Small intestine (tissue), 7 donors: ENCODE measurements at regions not wholly inside any gene's neighbourhood (a gene's known extent, or its start where the extent isn't known, plus 50 kb on each side); places are given as distances from the start of the nearest gene placed in this dataset.

Experiments
- DNase-seq, 2 donors: peaks; one replicate each; pipeline versions ENCODE4 v3.0.0 to v3.0.0-alpha.2; 2013
- FAIRE-seq: peaks from 2 replicates; lab custom pipeline; 2012; peaks lifted over from hg19 to GRCh38; lab: Jason Lieb, UNC
- H3K27ac ChIP-seq, 3 donors: one replicate each; pipeline ENCODE4 v1.5.1; 2013; ENCODE audit warnings: low read length in 2 of 3, mild to moderate bottlenecking in 2 of 3, control low read depth in 1 of 3, inconsistent platforms in 1 of 3, low read depth in 1 of 3, moderate library complexity in 1 of 3
- H3K27me3 ChIP-seq, 3 donors: one replicate each; pipeline ENCODE4 v1.6.1; 2013; ENCODE audit warnings: low read length in 3 of 3, inconsistent platforms in 1 of 3; ENCODE audit not compliant: control insufficient read depth in 3 of 3, insufficient read depth in 3 of 3
- H3K36me3 ChIP-seq, 3 donors: one replicate each; pipeline ENCODE4 v1.6.1; 2013; ENCODE audit warnings: low read length in 3 of 3, inconsistent platforms in 1 of 3, low read depth in 1 of 3, mild to moderate bottlenecking in 1 of 3, moderate library complexity in 1 of 3; ENCODE audit not compliant: control insufficient read depth in 3 of 3, insufficient read depth in 2 of 3
- H3K4me1 ChIP-seq, 3 donors: one replicate each; pipeline ENCODE4 v1.6.1; 2013; ENCODE audit warnings: low read length in 2 of 3, inconsistent platforms in 1 of 3, low read depth in 1 of 3, mild to moderate bottlenecking in 1 of 3, moderate library complexity in 1 of 3; ENCODE audit not compliant: control insufficient read depth in 3 of 3, insufficient read depth in 2 of 3
- H3K4me3 ChIP-seq, 3 donors: one replicate each; pipeline ENCODE4 v1.5.1; 2013; ENCODE audit warnings: low read length in 3 of 3, control low read depth in 1 of 3, inconsistent platforms in 1 of 3, low read depth in 1 of 3, mild to moderate bottlenecking in 1 of 3, moderate library complexity in 1 of 3
- H3K9me3 ChIP-seq, 2 donors: one replicate each; pipeline ENCODE4 v1.6.1; 2013; ENCODE audit warnings: low read depth in 1 of 2, low read length in 1 of 2; ENCODE audit not compliant: control insufficient read depth in 2 of 2, insufficient read depth in 1 of 2
- WGBS, 3 donors: extraction: QIAGEN DNeasy Blood & Tissue Kit; methylation state at CpG; one replicate each; pipeline ENCODE4 v1.1.7; 2013; 5-methylcytosine and 5-hydroxymethylcytosine counted together
- donor health status: healthy with polysubstance abuse.
- donor health status: control.
- donor health status: control.
- donor health status: Bipolar disorder and iron deficiency.
- donor health status: healthy.

- DNase-seq (no peak), FAIRE-seq (no peak)
- Histone ChIP-seq H3K4me1 (no peaks in the 10 kb centered on the region), H3K27me3 (no peaks in the 10 kb centered on the region), H3K27ac (no peak overlapping the region), H3K9me3 (peaks cover 3 to 8% of the 10 kb centered on the region in 2 donors), H3K36me3 (no peaks in the 10 kb centered on the region), H3K4me3 (no peak overlapping the region)
- 77 to 82% (median 80%) methylated on average over 4 of the region's 4 CpGs for WGBS, 3 donors
Observed at GRCh38 chr18:61677435-61677970, 215.3 kb downstream of the RNF152 start.

GRCh38 chr18:61676773-61677434, 215.9 kb downstream of the RNF152 start:
- H3K4me3 ChIP-seq: no peak overlapping the region
- no peak for FAIRE-seq
- WGBS, 3 donors: 83 to 85% (median 84%) methylated on average over 2 of the region's 2 CpGs

DNA sequence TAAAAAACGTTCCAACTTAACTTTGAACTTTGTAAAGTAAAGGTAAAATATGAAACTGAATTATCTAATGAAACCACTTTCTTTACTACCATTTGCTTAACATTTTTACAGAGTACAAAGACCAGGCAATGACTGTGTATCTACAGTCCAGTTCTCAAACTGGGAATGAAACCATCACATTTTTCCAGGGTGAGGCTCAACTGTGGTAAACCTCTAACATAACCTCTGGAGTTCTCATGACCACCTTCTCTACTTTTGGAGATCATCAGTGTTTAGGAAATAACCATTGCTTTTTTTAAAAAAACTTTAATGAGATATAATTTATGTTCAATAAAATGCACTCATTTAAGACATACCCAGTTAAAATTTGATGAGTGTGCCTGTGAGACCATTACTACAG, 223.5 kb downstream of the RNF152 start:
- H3K27ac ChIP-seq: no peak overlapping the region
- FAIRE-seq (no peak), DNase-seq (peak in 1 of 2 donors; percentile 51)
- H3K4me3 ChIP-seq: no peak overlapping the region
- H3K36me3 ChIP-seq: no peaks in the 10 kb centered on the region
- H3K9me3 ChIP-seq: no peaks in the 10 kb centered on the region
- 23 to 61% (median 27%) methylated on average over 1 of the region's 1 CpG for WGBS, 3 donors
- no peaks in the 10 kb centered on the region for H3K27me3 ChIP-seq
- H3K4me1 ChIP-seq: peaks cover 0 to 10% (median 0%) of the 10 kb centered on the region in 3 donors

More at GRCh38 chr18:61676773-61677434, 215.9 kb downstream of the RNF152 start:
- Histone ChIP-seq H3K9me3 (peaks cover 3 to 8% of the 10 kb centered on the region in 2 donors), H3K36me3 (no peaks in the 10 kb centered on the region), H3K27ac (no peak overlapping the region), H3K4me1 (no peaks in the 10 kb centered on the region), H3K27me3 (no peaks in the 10 kb centered on the region)
- no peak for DNase-seq

DNA sequence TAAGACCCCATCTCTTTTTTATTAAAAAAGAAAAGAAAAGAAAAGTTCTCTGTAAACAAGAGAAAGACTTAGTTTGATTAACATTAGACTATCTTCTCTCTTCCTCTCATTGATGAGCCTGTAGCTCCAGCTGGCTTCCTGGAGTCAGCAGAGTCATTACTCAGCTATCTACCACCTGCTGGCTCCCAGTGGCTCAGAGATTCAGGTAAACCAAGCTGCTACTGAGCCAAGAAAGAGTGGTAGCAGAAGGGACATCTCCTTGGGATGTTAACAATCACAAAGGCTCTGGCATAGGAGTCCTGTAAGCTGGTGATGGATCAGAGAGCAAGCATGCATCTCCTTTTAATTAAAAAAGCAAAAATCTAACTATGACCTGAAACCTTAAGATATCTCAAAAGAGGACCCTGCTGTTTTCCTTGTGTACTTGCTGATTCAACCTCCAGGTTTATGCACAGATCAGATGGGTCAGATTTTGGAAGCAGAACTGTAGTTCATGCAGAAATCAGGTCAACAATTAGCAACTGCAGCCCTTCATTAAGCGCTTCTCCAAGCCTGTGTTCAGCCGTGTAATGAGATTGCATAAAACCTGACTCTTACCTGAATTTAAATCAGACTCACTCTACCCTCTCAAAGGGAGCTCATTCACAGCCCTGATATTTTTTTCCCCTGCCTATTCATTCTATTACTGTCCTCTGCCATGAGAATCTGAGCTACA, 225.8 kb downstream of the RNF152 start:
- no peak for FAIRE-seq
- WGBS, 3 donors: 92 to 96% (median 93%) methylated on average over 2 of the region's 2 CpGs
- H3K4me1 ChIP-seq: peaks cover 0 to 12% (median 0%) of the 10 kb centered on the region in 3 donors
- no peak overlapping the region for H3K4me3 ChIP-seq
- H3K27ac ChIP-seq: no peak overlapping the region
- H3K9me3 ChIP-seq: peaks cover 0 to 3% of the 10 kb centered on the region in 2 donors
- no peak for DNase-seq
- H3K27me3 ChIP-seq: no peaks in the 10 kb centered on the region
- no peaks in the 10 kb centered on the region for H3K36me3 ChIP-seq

DNA sequence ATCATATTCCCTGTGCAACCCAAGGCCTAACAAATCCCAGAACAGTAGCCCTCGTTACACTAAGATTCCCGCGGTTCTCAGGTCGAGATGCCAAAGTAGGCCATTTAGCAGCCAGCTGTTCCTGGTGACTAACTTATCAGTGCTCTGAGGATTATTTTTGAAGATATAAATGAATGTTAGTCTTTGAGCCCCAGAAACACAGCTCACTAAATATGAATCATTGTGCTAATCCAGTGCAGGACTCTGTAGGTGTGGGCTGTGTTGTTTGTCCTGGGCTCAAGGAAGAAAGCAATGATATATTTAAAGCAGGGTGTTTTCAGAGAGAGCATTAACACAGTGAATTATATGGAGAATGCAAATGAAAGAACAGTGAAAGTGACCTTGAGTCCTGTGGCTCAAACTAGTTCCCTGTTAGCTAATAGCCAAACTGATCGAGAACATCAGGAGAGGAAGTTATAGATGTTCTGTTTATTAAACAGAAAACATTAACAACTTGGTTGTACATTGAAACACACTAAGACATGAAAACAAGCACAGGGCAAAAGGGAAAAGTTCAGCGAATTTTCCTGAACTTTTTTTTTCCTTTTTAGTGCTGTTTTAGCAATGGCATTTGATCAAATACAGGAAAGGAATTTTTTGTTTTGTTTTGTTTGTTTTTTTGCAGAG, 228.3 kb downstream of the RNF152 start:
- FAIRE-seq: no peak
- H3K4me1 ChIP-seq: peaks cover 0 to 12% (median 0%) of the 10 kb centered on the region in 3 donors

GRCh38 chr18:61662726-61663125, 230.1 kb downstream of the RNF152 start:
- peaks cover 0 to 4% of the 10 kb centered on the region in 2 donors for H3K9me3 ChIP-seq
- H3K27ac ChIP-seq: no peak overlapping the region
- H3K36me3 ChIP-seq: no peaks in the 10 kb centered on the region
- peaks cover 0 to 12% (median 0%) of the 10 kb centered on the region in 3 donors for H3K4me1 ChIP-seq
- WGBS, 3 donors: 93 to 97% (median 96%) methylated on average over 3 of the region's 3 CpGs
- no peak for FAIRE-seq
- no peak overlapping the region for H3K4me3 ChIP-seq
- H3K27me3 ChIP-seq: no peaks in the 10 kb centered on the region
- no peak for DNase-seq

More for the DNA sequence above, 228.3 kb downstream of the RNF152 start:
- peaks cover 0 to 4% of the 10 kb centered on the region in 2 donors for H3K9me3 ChIP-seq
- H3K27me3 ChIP-seq: no peaks in the 10 kb centered on the region
- WGBS, 3 donors: 17 to 55% (median 32%) methylated on average over 6 of the region's 6 CpGs
- peak; percentile 16 to 73 for DNase-seq
- peak overlapping the region in 1 of 3 donors; percentile 59 for H3K27ac ChIP-seq
- H3K36me3 ChIP-seq: no peaks in the 10 kb centered on the region
- H3K4me3 ChIP-seq: no peak overlapping the region

DNA sequence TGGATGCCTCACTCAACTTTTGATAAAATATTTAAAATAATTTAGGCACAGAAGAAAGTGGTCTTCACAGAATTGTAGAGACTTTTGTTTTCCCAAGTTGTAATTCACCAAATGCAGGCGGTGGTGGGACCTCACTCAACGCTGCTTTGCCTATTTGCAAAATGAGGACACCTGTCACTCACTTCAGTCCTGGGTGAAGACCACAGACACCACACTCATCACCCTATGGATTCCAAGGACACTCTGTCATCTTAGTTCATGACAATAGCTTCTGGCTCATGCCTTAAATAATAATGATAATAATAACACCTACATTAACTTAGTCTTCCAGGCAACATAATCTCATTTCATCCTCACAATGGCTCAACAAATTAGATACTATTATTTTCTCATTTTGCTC, 234.4 kb downstream of the RNF152 start:
- DNase-seq (no peak), FAIRE-seq (no peak)
- no peak overlapping the region for H3K27ac ChIP-seq
- H3K9me3 ChIP-seq: peaks cover 0 to 7% of the 10 kb centered on the region in 2 donors
- WGBS, 3 donors: 76 to 86% (median 78%) methylated on average over 2 of the region's 2 CpGs
- H3K27me3 ChIP-seq: no peaks in the 10 kb centered on the region
- H3K4me1 ChIP-seq: peaks cover 0 to 4% (median 2%) of the 10 kb centered on the region in 3 donors
- H3K36me3 ChIP-seq: no peaks in the 10 kb centered on the region
- H3K4me3 ChIP-seq: no peak overlapping the region

- H3K4me1 ChIP-seq: peaks cover 0 to 4% (median 2%) of the 10 kb centered on the region in 3 donors
- H3K27me3 ChIP-seq: no peaks in the 10 kb centered on the region
- peak in 1 of 2 donors; percentile 38 for DNase-seq
- H3K27ac ChIP-seq: no peak overlapping the region
- WGBS, 3 donors: 91 to 96% (median 95%) methylated on average over 3 of the region's 3 CpGs
- H3K36me3 ChIP-seq: no peaks in the 10 kb centered on the region
- no peak for FAIRE-seq
- H3K4me3 ChIP-seq: no peak overlapping the region
- H3K9me3 ChIP-seq: peaks cover 0 to 6% of the 10 kb centered on the region in 2 donors
Observed at GRCh38 chr18:61657066-61657732, 235.6 kb downstream of the RNF152 start.
